ENCODE measurements at regions not wholly inside any gene's neighbourhood (a gene's known extent, or its start where the extent isn't known, plus 50 kb on each side); places are given as distances from the start of the nearest gene placed in this dataset.

DNA sequence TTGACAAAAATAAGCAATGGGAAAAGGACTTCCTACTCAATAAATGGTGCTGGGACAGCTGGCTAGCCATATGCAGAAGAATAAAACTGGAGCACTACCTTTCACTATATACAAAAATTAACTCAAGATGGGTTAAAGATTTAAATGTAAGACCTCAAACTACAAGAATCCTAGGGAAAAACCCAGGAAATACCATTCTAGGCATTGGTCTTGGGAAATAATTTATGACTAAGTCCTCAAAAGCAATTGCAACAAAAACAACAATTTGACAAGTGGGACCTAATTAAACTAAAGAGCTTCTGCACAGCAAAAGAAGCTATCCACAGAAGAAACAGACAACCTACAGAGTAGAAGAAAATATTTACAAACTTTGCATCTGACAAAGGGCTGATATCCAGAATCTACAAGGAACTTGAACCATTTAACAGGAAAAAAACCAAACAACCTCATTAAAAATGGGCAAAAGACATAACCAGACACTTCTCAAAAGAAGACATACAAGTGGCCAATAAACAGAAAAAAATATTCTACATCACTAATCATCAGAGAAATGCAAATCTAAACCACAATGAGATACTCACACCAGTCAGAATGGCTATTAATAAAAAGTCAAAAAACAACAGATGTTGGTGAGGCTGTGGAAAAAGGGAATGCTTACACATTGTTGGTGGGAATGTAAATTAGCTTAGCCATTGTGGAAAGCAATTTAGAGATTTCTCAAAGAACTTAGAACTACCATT, 75.2 kb upstream of the CPEB4 start:
- no peak for DNase-seq
- H3K27me3 Mint-ChIP-seq (ENCODE audit: unreplicated experiment) = peaks cover 2% of the 10 kb centered on the region
- peaks cover 9% of the 10 kb centered on the region for H3K36me3 Mint-ChIP-seq (ENCODE audit: unreplicated experiment)
- H3K4me1 Mint-ChIP-seq (ENCODE audit: low read depth, unreplicated experiment) = peaks cover 16% of the 10 kb centered on the region
- H3K27ac Mint-ChIP-seq (ENCODE audit: unreplicated experiment) = no peak overlapping the region
- H3K4me3 Mint-ChIP-seq (ENCODE audit: unreplicated experiment) = no peak overlapping the region
- H3K9me3 Mint-ChIP-seq (ENCODE audit: unreplicated experiment) = peaks cover 2% of the 10 kb centered on the region
- TF ChIP-seq, protein P1, sequence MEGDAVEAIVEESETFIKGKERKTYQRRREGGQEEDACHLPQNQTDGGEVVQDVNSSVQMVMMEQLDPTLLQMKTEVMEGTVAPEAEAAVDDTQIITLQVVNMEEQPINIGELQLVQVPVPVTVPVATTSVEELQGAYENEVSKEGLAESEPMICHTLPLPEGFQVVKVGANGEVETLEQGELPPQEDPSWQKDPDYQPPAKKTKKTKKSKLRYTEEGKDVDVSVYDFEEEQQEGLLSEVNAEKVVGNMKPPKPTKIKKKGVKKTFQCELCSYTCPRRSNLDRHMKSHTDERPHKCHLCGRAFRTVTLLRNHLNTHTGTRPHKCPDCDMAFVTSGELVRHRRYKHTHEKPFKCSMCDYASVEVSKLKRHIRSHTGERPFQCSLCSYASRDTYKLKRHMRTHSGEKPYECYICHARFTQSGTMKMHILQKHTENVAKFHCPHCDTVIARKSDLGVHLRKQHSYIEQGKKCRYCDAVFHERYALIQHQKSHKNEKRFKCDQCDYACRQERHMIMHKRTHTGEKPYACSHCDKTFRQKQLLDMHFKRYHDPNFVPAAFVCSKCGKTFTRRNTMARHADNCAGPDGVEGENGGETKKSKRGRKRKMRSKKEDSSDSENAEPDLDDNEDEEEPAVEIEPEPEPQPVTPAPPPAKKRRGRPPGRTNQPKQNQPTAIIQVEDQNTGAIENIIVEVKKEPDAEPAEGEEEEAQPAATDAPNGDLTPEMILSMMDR (IDR thresholded peaks at IDR 0.05; ENCODE audit: partially characterized antibody, unreplicated experiment) = no peak

DNA sequence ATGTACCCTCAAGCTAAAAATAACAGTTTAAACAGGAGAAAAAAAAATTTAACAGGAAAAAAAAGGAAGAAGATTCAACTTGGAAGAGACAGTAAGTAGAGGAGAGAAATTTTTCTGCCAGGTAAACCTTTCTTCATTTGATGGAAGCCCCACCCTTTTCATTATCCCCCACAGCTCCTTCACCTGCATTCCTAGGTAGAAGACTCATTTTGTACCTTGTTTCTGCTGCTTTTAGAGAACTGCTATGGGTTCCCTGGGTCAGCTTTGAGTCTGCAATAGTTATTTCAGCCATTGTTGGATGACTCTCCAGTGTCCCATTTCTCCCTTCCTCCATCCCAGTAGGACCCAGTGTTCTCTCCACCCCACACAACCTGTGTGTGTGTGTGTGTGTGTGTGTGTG, 74.1 kb upstream of the CPEB4 start:
- TF ChIP-seq, protein P1 (IDR thresholded peaks at IDR 0.05; ENCODE audit: partially characterized antibody, unreplicated experiment) = no peak
- Mint-ChIP-seq H3K27me3 (ENCODE audit: unreplicated experiment) (peaks cover 2% of the 10 kb centered on the region), H3K9me3 (ENCODE audit: unreplicated experiment) (peaks cover 2% of the 10 kb centered on the region), H3K27ac (ENCODE audit: unreplicated experiment) (no peak overlapping the region), H3K36me3 (ENCODE audit: unreplicated experiment) (peaks cover 9% of the 10 kb centered on the region), H3K4me3 (ENCODE audit: unreplicated experiment) (no peak overlapping the region), H3K4me1 (ENCODE audit: low read depth, unreplicated experiment) (peaks cover 16% of the 10 kb centered on the region)
- DNase-seq = no peak

DNA sequence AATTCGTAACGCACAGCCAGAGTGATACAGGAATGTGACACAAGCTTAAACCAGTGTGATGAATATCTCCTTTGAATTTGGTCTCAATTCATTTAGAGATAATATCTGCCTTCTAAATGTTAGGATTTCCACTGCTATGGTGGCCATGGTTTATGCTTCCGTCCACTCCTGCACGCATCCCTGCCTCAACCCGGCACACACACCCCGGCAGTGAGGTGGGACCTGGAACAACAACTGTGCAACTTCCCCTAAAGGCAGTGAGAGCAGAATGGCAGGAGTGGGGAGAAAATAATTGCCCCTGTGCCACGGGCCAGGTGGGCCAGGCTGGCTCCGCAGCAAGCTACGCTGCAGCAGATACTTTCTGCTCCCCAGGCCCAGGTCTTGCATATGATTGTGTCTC, 72.6 kb upstream of the CPEB4 start:
- DNase-seq = no peak
- Mint-ChIP-seq H3K27me3 (ENCODE audit: unreplicated experiment) (peaks cover 2% of the 10 kb centered on the region), H3K36me3 (ENCODE audit: unreplicated experiment) (peaks cover 4% of the 10 kb centered on the region), H3K4me3 (ENCODE audit: unreplicated experiment) (no peak overlapping the region), H3K9me3 (ENCODE audit: unreplicated experiment) (peaks cover 2% of the 10 kb centered on the region), H3K4me1 (ENCODE audit: low read depth, unreplicated experiment) (peaks cover 16% of the 10 kb centered on the region), H3K27ac (ENCODE audit: unreplicated experiment) (no peak overlapping the region)
- TF ChIP-seq, protein P1 (IDR thresholded peaks at IDR 0.05; ENCODE audit: partially characterized antibody, unreplicated experiment) = no peak

DNA sequence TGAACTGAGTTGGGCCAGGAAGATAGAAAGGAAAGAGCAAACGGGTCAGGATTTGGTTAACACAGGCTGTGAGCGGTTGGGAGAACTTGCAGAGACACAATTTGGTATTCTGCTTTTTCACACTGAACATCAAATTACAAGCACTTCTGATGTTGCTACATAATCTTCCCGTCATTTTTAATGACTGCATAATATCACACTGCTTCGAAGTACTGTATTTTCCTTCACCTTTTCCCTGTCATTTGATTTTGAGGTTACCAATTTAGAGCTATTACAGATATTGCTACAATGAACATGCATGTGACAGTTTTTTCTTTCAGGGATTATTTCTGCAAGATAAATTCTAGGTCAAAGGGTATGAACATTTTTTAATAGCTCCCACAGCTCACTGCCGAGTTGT, 71.4 kb upstream of the CPEB4 start:
- TF ChIP-seq, protein P1 (IDR thresholded peaks at IDR 0.05; ENCODE audit: partially characterized antibody, unreplicated experiment) = no peak
- no peak for DNase-seq
- Mint-ChIP-seq H3K27ac (ENCODE audit: unreplicated experiment) (no peak overlapping the region), H3K9me3 (ENCODE audit: unreplicated experiment) (peaks cover 2% of the 10 kb centered on the region), H3K36me3 (ENCODE audit: unreplicated experiment) (no peaks in the 10 kb centered on the region), H3K4me3 (ENCODE audit: unreplicated experiment) (no peak overlapping the region), H3K27me3 (ENCODE audit: unreplicated experiment) (peaks cover 2% of the 10 kb centered on the region), H3K4me1 (ENCODE audit: low read depth, unreplicated experiment) (peaks cover 27% of the 10 kb centered on the region)

DNA sequence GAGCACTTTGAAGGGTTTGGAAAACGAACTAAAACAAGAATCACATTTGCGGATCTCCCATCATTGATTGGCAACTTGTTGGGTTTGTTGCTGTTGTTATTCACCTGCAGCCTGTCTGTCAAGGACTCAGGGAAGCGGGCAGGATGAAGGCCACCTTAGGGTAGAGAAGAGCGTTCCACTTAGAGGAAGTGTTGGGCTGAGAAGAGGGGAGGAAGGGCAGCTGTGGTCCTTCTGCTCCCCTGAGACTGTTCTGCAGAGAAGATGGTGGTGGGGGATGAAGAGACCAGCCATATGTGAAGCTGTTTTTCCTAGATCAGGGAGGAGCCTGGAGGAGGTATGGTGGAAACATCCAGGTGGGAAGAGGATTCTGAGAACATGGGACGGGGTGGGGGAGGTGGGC, 70.6 kb upstream of the CPEB4 start:
- H3K9me3 Mint-ChIP-seq (ENCODE audit: unreplicated experiment) = peaks cover 2% of the 10 kb centered on the region
- H3K36me3 Mint-ChIP-seq (ENCODE audit: unreplicated experiment) = no peaks in the 10 kb centered on the region
- TF ChIP-seq, protein P1 (IDR thresholded peaks at IDR 0.05; ENCODE audit: partially characterized antibody, unreplicated experiment) = no peak
- peaks cover 2% of the 10 kb centered on the region for H3K27me3 Mint-ChIP-seq (ENCODE audit: unreplicated experiment)
- H3K27ac Mint-ChIP-seq (ENCODE audit: unreplicated experiment) = no peak overlapping the region
- no peak overlapping the region for H3K4me3 Mint-ChIP-seq (ENCODE audit: unreplicated experiment)
- no peak for DNase-seq
- peaks cover 28% of the 10 kb centered on the region for H3K4me1 Mint-ChIP-seq (ENCODE audit: low read depth, unreplicated experiment)
